ENCODE measurements at regions not wholly inside any gene's neighbourhood (a gene's known extent, or its start where the extent isn't known, plus 50 kb on each side); places are given as distances from the start of the nearest gene placed in this dataset.

- no peak for DNase-seq (ENCODE audit: low read depth)
Measured at GRCh38 chr12:4106621-4107020, 166.9 kb upstream of the CCND2 start.

- no peak for DNase-seq (ENCODE audit: low read depth)
Measured at GRCh38 chr12:4104722-4105244, 168.8 kb upstream of the CCND2 start.

GRCh38 chr12:4099276-4099675 lies 174.3 kb upstream of the CCND2 start:
- no peak for DNase-seq (ENCODE audit: low read depth)

GRCh38 chr12:4091016-4091743 lies 182.4 kb upstream of the CCND2 start:
- DNase-seq (ENCODE audit: low read depth), result no peak

- no peak for DNase-seq (ENCODE audit: low read depth)
Measured at GRCh38 chr12:4089956-4090355, 183.6 kb upstream of the CCND2 start.

GRCh38 chr12:4089121-4089606 lies 184.4 kb upstream of the CCND2 start:
- DNase-seq (ENCODE audit: low read depth), result no peak

GRCh38 chr12:4088451-4088850 lies 185.1 kb upstream of the CCND2 start:
- no peak for DNase-seq (ENCODE audit: low read depth)

- no peak for DNase-seq (ENCODE audit: low read depth)
Measured at GRCh38 chr12:4086481-4086880, 187.1 kb upstream of the CCND2 start.

GRCh38 chr12:4084573-4084972 lies 189.0 kb upstream of the CCND2 start:
- DNase-seq (ENCODE audit: low read depth), result no peak

GRCh38 chr12:4082809-4083403 lies 190.7 kb upstream of the CCND2 start:
- no peak for DNase-seq (ENCODE audit: low read depth)

- no peak for DNase-seq (ENCODE audit: low read depth)
Measured at GRCh38 chr12:4080213-4080612, 193.3 kb upstream of the CCND2 start.

- no peak for DNase-seq (ENCODE audit: low read depth)
Measured at GRCh38 chr12:4074129-4074528, 199.4 kb upstream of the CCND2 start.

- DNase-seq (ENCODE audit: low read depth), result no peak
Measured at GRCh38 chr12:4069670-4070010, 196.4 kb upstream of the PARP11 start.

- DNase-seq (ENCODE audit: low read depth), result no peak
Measured at GRCh38 chr12:4068981-4069669, 195.9 kb upstream of the PARP11 start.

- DNase-seq (ENCODE audit: low read depth), result no peak
Measured at GRCh38 chr12:4064008-4064407, 190.8 kb upstream of the PARP11 start.

- DNase-seq (ENCODE audit: low read depth), result no peak
Measured at GRCh38 chr12:4059898-4060568, 186.8 kb upstream of the PARP11 start.

- no peak for DNase-seq (ENCODE audit: low read depth)
Measured at GRCh38 chr12:4056910-4057845, 184.0 kb upstream of the PARP11 start.

GRCh38 chr12:4054630-4055029 lies 181.4 kb upstream of the PARP11 start:
- DNase-seq (ENCODE audit: low read depth), result no peak

GRCh38 chr12:4052691-4053090 lies 179.5 kb upstream of the PARP11 start:
- no peak for DNase-seq (ENCODE audit: low read depth)

- no peak for DNase-seq (ENCODE audit: low read depth)
Measured at GRCh38 chr12:4051596-4051995, 178.4 kb upstream of the PARP11 start.

- no peak for DNase-seq (ENCODE audit: low read depth)
Measured at GRCh38 chr12:4050340-4050739, 177.1 kb upstream of the PARP11 start.

Measured in stimulated activated CD4-positive, alpha-beta T cell treated with anti-CD3 and anti-CD28 coated beads, Interleukin-2, amount 100 ng/mL, for 4 hours (primary cell).